DMS153 treated with DMSO at 0.1 percent for 48 hours (cell line): ENCODE measurements at regions not wholly inside any gene's neighbourhood (a gene's known extent, or its start where the extent isn't known, plus 50 kb on each side); places are given as distances from the start of the nearest gene placed in this dataset.
"Not testable (repeated sequence)": the region's sequence is repeated elsewhere in the genome, so short reads cannot be mapped to it uniquely, and the experiment has no call there.

Experiments
- DNase-seq: peaks from one replicate; lab custom pipeline; 2025; ENCODE audit not compliant: unreplicated experiment; lab: John Stamatoyannopoulos, UW

DNA sequence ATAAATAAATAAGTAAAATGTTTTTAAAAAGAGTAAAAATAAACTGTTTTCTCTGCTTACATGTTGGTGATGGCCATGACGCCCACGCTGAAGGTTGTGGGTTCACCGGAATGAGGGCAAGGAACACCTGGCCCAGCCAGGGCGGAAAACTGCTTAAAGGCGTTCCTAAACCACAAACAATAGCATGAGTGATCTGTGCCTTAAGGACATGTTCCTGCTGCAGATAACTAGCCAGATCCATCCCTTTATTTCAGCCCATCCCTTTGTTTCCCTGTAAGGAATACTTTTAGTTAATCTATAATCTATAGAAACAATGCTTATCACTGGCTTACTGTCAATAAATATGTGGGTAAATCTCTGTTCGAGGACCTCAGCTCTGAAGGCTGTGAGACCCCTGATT, 63.3 kb upstream of the CEP78 start:
- DNase-seq: not testable (repeated sequence)

DNA sequence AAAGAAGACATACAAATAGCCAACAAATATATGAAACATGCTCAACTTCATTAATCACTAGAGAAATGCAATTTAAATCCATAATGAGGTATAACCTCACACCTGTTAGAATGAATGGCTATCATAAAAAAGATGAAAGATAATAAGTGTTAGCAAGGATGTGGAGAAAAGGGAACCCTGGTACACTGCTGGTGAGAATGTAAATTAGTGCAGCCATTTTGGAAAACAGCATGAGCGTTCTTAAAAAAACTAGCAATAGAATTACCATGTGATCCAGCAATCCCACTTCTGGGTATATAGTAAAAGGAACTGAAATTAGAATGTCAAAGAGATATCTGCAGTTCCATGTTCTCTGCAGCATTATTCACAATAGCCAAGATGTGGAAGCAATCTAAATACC, 64.2 kb upstream of the CEP78 start:
- DNase-seq: no peak

- DNase-seq: no peak
Observed at GRCh38 chr9:78169125-78169524, 66.8 kb upstream of the CEP78 start.

- peak; percentile 69 for DNase-seq
Observed at GRCh38 chr9:78167356-78167755, 68.5 kb upstream of the CEP78 start.

GRCh38 chr9:78163834-78164233, 72.0 kb upstream of the CEP78 start:
- no peak for DNase-seq

DNA sequence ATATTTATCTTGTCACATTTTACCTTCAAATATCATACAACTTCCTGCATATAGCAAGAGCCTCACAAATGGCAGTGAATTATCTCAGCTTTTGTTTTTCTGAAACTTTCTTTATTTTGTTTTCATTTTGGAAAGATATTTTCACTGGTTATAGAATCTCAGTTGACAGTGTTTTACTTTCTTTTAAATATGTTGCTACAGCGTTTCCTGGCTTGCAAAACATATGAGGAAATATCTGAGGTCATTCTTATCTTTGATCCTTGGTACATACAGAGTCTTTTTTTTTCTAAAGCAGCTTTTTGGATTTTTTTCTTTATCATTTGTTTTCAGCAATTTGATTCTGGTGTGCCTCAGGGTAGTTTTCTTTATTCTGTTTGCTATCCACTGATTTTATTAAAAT, 77.6 kb upstream of the CEP78 start:
- DNase-seq: no peak

GRCh38 chr9:78150983-78151356, 84.9 kb upstream of the CEP78 start:
- DNase-seq: no peak

- no peak for DNase-seq
Observed at GRCh38 chr9:78150312-78150982, 85.4 kb upstream of the CEP78 start.

- no peak for DNase-seq
Observed at GRCh38 chr9:78149702-78150291, 86.1 kb upstream of the CEP78 start.

DNA sequence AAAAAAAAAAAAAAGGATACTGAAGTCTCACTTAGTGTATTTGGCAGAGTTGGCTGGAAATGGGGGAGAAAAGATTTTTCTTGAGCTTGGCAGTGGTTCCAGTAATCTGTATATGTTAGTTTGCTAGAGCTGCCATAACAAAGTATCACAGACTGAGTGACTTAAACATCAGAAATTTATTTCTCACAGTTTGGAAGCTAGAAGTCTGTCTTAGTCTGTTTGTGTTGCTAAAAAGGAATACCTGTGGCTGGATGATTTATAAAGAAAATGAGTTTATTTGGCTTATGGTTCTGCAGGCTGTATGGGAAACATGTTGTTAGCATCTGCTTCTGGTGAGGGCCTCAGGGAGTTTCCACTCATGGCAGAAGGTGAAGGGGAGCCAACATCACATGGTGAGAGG, 89.6 kb upstream of the CEP78 start:
- DNase-seq: no peak

DNA sequence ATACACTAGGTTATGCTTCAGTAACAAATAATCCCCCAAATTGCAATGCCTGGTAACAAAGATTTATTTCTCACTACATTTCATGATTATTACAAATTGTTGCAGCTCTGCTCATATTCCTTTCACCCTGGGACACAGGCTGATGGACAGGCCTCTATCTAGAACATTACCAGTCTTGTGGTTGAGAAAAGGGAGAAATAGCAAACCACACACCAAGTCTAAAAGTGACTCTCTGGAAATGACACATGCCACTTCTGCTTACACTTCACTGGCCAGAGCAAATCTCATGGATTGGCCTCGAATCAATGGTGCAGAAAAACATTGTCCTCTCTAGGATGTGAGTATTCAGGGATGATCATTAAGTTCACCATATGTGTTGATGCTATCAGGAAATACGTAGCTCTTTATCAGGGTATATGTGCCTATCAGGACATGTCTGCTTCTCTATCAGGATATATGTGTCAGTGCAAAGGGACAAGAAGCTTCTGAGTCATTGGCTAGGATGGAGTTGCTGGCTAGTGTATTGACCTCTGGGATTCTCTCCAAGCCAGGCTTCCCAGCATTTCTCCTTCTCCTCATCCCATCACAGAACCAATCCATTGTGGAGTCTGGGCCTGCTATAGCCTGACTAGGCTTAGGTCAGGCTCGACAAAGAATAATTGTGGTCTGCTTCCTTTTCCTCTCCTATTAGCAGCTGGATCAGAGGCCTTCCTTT, 91.1 kb upstream of the CEP78 start:
- DNase-seq: no peak

DNA sequence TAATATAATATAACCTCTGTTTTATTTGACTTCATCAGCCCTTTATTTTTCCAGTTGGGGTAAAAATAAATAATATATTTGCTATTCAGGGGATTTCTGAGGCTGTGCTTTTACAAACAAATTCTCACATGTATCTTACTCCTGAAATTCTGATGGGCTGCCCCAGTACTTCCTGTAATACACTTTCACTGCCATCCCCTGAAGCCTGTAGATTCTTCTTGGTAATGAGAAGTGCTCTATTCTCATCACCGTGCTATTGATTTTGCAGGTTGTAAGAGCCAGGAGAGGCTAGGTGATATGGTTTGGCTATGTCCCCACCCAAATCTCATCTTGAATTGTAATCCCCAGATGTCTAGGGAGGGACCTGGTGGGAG, 91.9 kb upstream of the CEP78 start:
- no peak for DNase-seq

- no peak for DNase-seq
Observed at GRCh38 chr9:78143281-78144007, 92.4 kb upstream of the CEP78 start.

DNA sequence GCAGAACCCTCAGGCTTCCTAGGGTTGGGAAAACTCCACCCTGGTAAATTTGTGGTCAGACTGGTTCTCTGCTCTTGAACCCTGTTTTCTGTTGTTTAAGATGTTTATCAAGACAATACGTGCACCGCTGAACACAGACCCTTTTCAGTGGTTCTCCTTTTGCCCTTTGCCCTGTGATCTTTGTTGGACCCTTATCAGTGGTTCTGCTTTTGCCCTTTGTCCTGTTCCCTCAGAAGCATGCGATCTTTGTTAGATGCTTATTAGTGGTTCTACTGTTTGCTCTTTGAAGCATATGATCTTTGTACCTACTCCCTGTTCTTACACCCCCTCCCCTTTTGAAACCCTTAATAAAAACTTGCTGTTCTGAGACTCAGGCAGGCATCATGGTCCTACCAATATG, 93.6 kb upstream of the CEP78 start:
- DNase-seq: not testable (repeated sequence)

- DNase-seq: no peak
Observed at GRCh38 chr9:78133751-78134150, 102.1 kb upstream of the CEP78 start.

DNA sequence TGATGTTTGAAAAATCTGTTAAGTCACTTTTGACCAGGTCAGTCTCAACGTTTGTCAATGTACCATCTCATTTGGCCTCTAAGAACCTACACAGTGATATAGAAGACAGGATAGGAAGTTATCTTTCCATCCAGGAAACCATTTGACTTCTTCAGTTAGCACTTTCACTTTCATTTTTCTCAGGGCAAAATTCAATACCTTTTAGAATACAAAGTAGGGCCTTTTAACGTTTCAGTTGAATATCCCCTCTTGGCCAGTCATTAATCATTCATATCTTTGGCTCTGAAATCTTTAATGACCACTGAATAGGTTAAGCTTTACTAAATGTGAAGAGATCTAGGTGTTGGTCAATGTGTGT, 101.1 kb upstream of the GNAQ start:
- DNase-seq: no peak

DNA sequence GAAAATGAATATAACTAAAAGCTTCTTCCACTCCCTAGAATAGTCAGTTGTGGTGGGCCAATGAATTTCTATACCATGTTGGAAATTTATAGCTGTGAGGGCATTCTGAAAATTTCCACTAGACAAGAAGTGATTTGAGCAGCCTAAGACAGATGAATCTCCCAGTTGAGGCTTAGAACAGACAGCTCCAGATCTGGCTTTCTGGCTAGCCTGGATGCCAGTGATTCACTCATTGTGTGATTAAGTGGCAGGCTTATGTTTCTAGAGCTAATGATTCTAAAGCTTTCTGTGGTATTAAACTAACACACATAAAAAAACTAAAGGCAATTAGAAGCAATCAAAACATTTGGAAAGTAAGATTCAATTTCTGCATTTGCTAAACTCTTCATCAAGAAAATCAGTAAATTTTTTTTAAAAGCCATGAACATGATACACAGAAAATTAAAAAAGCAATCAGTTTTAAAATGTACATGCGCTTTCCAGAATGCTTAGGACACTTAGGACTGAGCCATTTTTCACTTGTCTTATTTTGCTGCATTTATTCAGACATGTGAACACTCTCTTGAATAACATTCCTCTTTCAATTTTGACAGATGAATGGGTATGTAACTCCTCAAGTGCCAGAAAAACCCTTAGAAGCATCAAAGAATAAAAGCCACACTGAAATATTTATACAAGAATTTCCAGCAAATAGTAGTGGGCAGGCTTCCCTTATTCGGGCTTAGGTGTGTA, 100.5 kb upstream of the GNAQ start:
- DNase-seq: no peak

GRCh38 chr9:78130853-78131252, 99.2 kb upstream of the GNAQ start:
- DNase-seq: no peak

DNA sequence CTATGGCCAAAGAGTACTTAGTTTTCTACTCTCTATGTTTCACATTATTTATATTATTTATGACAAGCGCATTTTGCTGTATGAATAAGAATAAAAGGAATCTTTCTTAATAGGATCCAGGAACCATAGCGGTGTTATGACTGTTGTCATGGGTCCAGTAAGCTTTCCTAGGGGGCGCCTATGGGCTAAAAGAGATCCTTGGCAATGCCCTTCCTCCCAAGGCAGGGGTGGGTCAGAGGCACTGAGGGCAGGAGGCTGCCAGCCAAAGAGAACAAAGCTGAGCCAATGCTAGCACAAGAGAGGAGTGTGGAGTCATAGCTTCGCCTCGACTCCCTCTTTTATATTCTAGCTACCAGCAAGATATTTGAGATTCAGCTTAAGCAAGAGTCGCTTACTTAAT, 98.4 kb upstream of the GNAQ start:
- no peak for DNase-seq

- DNase-seq: no peak
Observed at GRCh38 chr9:78127279-78128225, 95.9 kb upstream of the GNAQ start.
